ENCODE measurements at regions not wholly inside any gene's neighbourhood (a gene's known extent, or its start where the extent isn't known, plus 50 kb on each side); places are given as distances from the start of the nearest gene placed in this dataset.

DNA sequence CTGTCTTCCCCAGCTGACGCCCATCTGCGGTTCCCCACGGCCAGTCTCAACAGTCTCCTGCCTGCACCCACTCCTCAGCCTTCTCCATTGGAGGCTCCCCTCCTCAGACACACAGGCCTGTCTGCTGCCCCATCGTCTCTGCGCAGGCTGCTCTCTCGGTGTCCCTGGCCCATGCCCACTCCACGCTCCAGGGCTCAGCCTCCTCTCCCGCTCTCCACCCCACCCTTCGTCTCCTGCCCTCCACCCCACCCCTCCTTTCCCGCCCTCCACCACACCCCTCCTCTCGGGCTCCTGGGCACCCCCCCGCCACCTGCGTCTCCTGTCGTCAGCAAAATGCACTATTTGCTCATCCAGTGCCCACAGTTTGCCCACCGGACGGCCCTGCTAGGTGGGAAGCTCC is 119.6 kb upstream of the DIO3 start:
- 90 to 91% methylated on average over 16 of the region's 16 CpGs for WGBS, 2 donors

DNA sequence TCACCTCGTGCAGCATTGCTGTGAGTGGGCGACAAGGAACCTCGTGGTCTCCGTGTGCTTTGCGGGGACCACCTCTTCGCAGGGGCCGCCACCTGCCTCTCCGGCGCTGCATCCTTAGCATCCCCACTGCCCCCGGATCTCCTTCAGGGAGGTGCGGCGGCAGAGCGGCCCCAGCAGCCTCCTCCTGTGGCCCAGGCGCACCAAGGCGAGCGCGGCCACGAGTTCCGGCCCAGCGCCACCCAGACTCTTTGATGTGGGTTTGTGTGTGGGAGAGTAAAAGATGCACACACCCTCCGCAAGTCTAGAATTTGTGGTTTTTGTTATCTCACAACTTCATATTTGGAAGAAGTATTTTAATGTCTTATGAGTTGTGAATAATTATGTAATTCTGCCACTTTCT is 118.8 kb upstream of the DIO3 start:
- 89% methylated on average over 21 of the region's 21 CpGs for WGBS, 2 donors
- ATAC-seq, result no peak

More for the DNA sequence above, 119.6 kb upstream of the DIO3 start:
- Histone ChIP-seq H3K36me3 (no peaks in the 10 kb centered on the region), H3K27ac (no peak overlapping the region), H3K27me3 (peaks cover 0 to 44% (median 22%) of the 10 kb centered on the region in 7 donors), H3K4me1 (peaks cover 0 to 7% (median 0%) of the 10 kb centered on the region in 9 donors), H3K4me3 (no peak overlapping the region), H3K9me3 (no peaks in the 10 kb centered on the region)
- DNase-seq, result no peak
- TF ChIP-seq, protein P1, sequence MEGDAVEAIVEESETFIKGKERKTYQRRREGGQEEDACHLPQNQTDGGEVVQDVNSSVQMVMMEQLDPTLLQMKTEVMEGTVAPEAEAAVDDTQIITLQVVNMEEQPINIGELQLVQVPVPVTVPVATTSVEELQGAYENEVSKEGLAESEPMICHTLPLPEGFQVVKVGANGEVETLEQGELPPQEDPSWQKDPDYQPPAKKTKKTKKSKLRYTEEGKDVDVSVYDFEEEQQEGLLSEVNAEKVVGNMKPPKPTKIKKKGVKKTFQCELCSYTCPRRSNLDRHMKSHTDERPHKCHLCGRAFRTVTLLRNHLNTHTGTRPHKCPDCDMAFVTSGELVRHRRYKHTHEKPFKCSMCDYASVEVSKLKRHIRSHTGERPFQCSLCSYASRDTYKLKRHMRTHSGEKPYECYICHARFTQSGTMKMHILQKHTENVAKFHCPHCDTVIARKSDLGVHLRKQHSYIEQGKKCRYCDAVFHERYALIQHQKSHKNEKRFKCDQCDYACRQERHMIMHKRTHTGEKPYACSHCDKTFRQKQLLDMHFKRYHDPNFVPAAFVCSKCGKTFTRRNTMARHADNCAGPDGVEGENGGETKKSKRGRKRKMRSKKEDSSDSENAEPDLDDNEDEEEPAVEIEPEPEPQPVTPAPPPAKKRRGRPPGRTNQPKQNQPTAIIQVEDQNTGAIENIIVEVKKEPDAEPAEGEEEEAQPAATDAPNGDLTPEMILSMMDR (IDR thresholded peaks at IDR 0.05), result no peak
- intact Hi-C loops (cut with DNase I), result loop anchor here in 2 of 10 donors (2.0 kb wide), 2 partner anchors 55 to 69 kb away; no protein-coding TSS in a partner anchor
- no peak for ATAC-seq

DNA sequence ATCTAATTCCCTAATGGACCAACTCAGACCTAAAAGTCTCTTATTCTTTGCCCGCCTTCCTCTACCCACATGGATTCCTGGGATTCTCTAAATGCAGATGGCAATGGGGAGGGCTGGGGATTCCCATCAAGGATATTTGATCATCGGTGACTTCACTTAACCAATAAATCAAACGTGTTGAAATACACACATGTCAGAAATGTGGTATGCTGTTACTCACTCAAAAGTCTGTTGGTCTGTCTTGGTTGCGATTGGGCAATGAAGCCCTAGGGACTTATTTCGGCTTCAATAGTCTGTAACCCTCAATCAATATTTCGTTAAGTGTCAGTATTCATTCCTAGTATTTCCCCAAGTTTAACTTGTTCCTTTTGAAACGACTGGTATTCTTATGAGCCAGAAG is 117.2 kb upstream of the DIO3 start:
- no peak for ATAC-seq
- intact Hi-C loops (cut with DNase I), result no loop called here
- TF ChIP-seq, protein P1 (IDR thresholded peaks at IDR 0.05), result no peak
- no peaks in the 10 kb centered on the region for H3K9me3 ChIP-seq
- H3K27ac ChIP-seq, result no peak overlapping the region
- DNase-seq, result no peak
- H3K4me3 ChIP-seq, result no peak overlapping the region
- peaks cover 0 to 65% (median 30%) of the 10 kb centered on the region in 7 donors for H3K27me3 ChIP-seq
- WGBS, 2 donors, result 85 to 87% methylated on average over 7 of the region's 7 CpGs
- H3K36me3 ChIP-seq, result no peaks in the 10 kb centered on the region
- H3K4me1 ChIP-seq, result peaks cover 0 to 7% (median 0%) of the 10 kb centered on the region in 9 donors

More for the DNA sequence above, 118.8 kb upstream of the DIO3 start:
- Histone ChIP-seq H3K36me3 (no peaks in the 10 kb centered on the region), H3K4me1 (peaks cover 0 to 7% (median 0%) of the 10 kb centered on the region in 9 donors), H3K27me3 (peaks cover 0 to 51% (median 22%) of the 10 kb centered on the region in 7 donors), H3K9me3 (no peaks in the 10 kb centered on the region), H3K27ac (no peak overlapping the region), H3K4me3 (no peak overlapping the region)
- TF ChIP-seq, protein P1 (IDR thresholded peaks at IDR 0.05), result no peak
- no peak for DNase-seq
- intact Hi-C loops (cut with DNase I), result no loop called here

DNA sequence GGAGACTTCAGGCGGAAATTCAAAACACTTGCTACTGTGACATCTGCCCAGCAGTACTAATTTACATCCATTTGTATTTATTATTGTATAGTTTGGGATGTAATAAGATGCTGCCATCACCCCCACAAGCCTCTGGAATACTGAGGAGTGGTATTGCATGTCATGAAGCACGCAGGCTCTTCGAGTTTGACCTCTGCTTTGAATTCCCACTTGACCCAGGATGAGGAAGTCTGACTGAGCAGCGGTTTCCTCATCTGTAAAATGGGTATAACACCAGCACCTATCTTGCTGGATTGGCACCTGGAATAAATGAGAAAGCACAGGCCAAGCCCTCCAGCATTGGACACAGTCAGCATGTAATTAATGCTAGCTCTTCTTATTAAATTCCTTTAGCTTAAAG is 116.0 kb upstream of the DIO3 start:
- no peak for DNase-seq
- TF ChIP-seq, protein P1 (IDR thresholded peaks at IDR 0.05), result no peak
- H3K4me3 ChIP-seq, result no peak overlapping the region
- H3K36me3 ChIP-seq, result no peaks in the 10 kb centered on the region
- intact Hi-C loops (cut with DNase I), result no loop called here
- H3K4me1 ChIP-seq, result peaks cover 0 to 7% (median 0%) of the 10 kb centered on the region in 9 donors
- H3K27me3 ChIP-seq, result peaks cover 0 to 76% (median 30%) of the 10 kb centered on the region in 7 donors
- no peak for ATAC-seq
- H3K9me3 ChIP-seq, result no peaks in the 10 kb centered on the region
- WGBS, 2 donors, result 79 to 80% methylated on average over 4 of the region's 4 CpGs
- H3K27ac ChIP-seq, result no peak overlapping the region
